B cell (primary cell): ENCODE measurements at regions not wholly inside any gene's neighbourhood (a gene's known extent, or its start where the extent isn't known, plus 50 kb on each side); places are given as distances from the start of the nearest gene placed in this dataset.

Experiments
- ATAC-seq: fragments of 200-7000 bp; cut with Tn5 transposase; one replicate; pipeline ENCODE4 v1.10.0; 2021; ENCODE audit warnings: low read depth, mild to moderate bottlenecking, moderate number of reproducible peaks, moderate library complexity
- CTCF ChIA-PET: fragments of 350-600 bp; sonication (Branson Sonifier 250); formaldehyde crosslinking; loops from one replicate; lab custom pipeline; 2021; ENCODE audit warnings: antibody characterized with exemption, inconsistent platforms; lab: Charles Lee
- POLR2A ChIA-PET: fragments of 350-600 bp; sonication (Branson Sonifier 250); formaldehyde crosslinking; loops from one replicate; lab custom pipeline; 2021; ENCODE audit warnings: antibody characterized with exemption; lab: Charles Lee
- DNase-seq: peaks from one replicate; pipeline ENCODE4 v3.0.0; 2013
- H2AFZ ChIP-seq: 2 replicates; pipeline ENCODE4 v1.6.1; 2012; ENCODE audit warnings: mild to moderate bottlenecking, low read depth, low read length; ENCODE audit not compliant: insufficient read depth, poor library complexity, severe bottlenecking
- H3K27ac ChIP-seq, 2 donors: 1 replicate in 1 of 2; 2 replicates in 1 of 2; pipeline ENCODE4 v1.5.1; 2012 to 2013; ENCODE audit warnings: low read length in 2 of 2, mild to moderate bottlenecking in 2 of 2, moderate library complexity in 1 of 2
- H3K27me3 ChIP-seq, 4 experiments: fragments of 200-600 bp in 1 of 4; sonication (generic) in 1 of 4; replicated peaks in 1 of 4; 1 replicate in 2 of 4; 2 replicates in 2 of 4; pipeline versions ENCODE4 v1.6.1 to v1.7.0; 2013 to 2016; ENCODE audit warnings: low read length in 3 of 4, mild to moderate bottlenecking in 2 of 4, mixed read lengths in 1 of 4, moderate library complexity in 1 of 4; ENCODE audit not compliant: insufficient read depth in 4 of 4, control insufficient read depth in 3 of 4; ENCODE audit errors: control extremely low read depth in 1 of 4
- H3K36me3 ChIP-seq, 2 experiments: replicated peaks in 1 of 2; 1 replicate in 1 of 2; 2 replicates in 1 of 2; pipeline versions ENCODE4 v1.6.1 to v1.7.1; 2013; ENCODE audit warnings: low read length in 1 of 2; ENCODE audit not compliant: insufficient read depth in 2 of 2, control insufficient read depth in 1 of 2; ENCODE audit errors: control extremely low read depth in 1 of 2, extremely low read depth in 1 of 2
- H3K4me1 ChIP-seq, 2 donors: fragments of 200-600 bp in 1 of 2; sonication (generic) in 1 of 2; 1 replicate in 1 of 2; 2 replicates in 1 of 2; pipeline versions ENCODE4 v1.5.1 to v1.6.1; 2013 to 2017; ENCODE audit warnings: low read length in 2 of 2; ENCODE audit not compliant: control insufficient read depth in 2 of 2, insufficient read depth in 2 of 2
- H3K4me2 ChIP-seq: replicated peaks from 2 replicates; pipeline ENCODE3; 2012; ENCODE audit warnings: mild to moderate bottlenecking, low read depth, low read length; ENCODE audit not compliant: poor library complexity, severe bottlenecking
- H3K4me3 ChIP-seq, 5 experiments: fragments of 200-600 bp in 1 of 5; sonication (generic) in 1 of 5; 1 replicate in 3 of 5; 2 replicates in 2 of 5; pipeline versions ENCODE4 v1.5.1 to v1.7.0; 2011 to 2016; ENCODE audit warnings: low read length in 4 of 5, mild to moderate bottlenecking in 4 of 5, low read depth in 2 of 5, control low read depth in 1 of 5, moderate library complexity in 1 of 5; ENCODE audit not compliant: insufficient read depth in 1 of 5; ENCODE audit errors: control extremely low read depth in 1 of 5, extremely low read depth in 1 of 5
- H3K79me2 ChIP-seq: fragments of 200-600 bp; sonication (generic); one replicate; pipeline ENCODE4 v1.6.0; 2016; ENCODE audit warnings: low read length; ENCODE audit not compliant: control insufficient read depth, insufficient read depth
- H3K9ac ChIP-seq: fragments of 200-600 bp; sonication (generic); 2 replicates; pipeline ENCODE4 v1.6.1; 2017; ENCODE audit warnings: mild to moderate bottlenecking, low read length, moderate library complexity
- H3K9me3 ChIP-seq, 3 donors: one replicate each; pipeline versions ENCODE4 v1.6.1 to v1.7.1; 2013; ENCODE audit warnings: low read length in 2 of 3; ENCODE audit not compliant: control insufficient read depth in 2 of 3, insufficient read depth in 1 of 3; ENCODE audit errors: control extremely low read depth in 1 of 3
- H4K20me1 ChIP-seq: 2 replicates; pipeline ENCODE4 v1.6.0; 2012; ENCODE audit warnings: mild to moderate bottlenecking, low read length; ENCODE audit not compliant: insufficient read depth, control insufficient read depth, poor library complexity, severe bottlenecking
- H3K27ac Mint-ChIP-seq: one replicate; pipeline ENCODE4 v1.8.0; 2021; ENCODE audit warnings: mixed read lengths
- H3K27me3 Mint-ChIP-seq: one replicate; pipeline ENCODE4 v1.8.0; 2021; ENCODE audit warnings: mixed read lengths
- H3K4me1 Mint-ChIP-seq: one replicate; pipeline ENCODE4 v1.8.0; 2021; ENCODE audit warnings: mixed read lengths
- H3K4me3 Mint-ChIP-seq: one replicate; pipeline ENCODE4 v1.8.0; 2021; ENCODE audit warnings: mixed read lengths
- H3K9me3 Mint-ChIP-seq: one replicate; pipeline ENCODE4 v1.8.0; 2022; ENCODE audit warnings: mixed read lengths; ENCODE audit not compliant: insufficient read depth
- CTCF ChIP-seq: fragments of 200-600 bp; IDR thresholded peaks from one replicate; pipeline ENCODE4 v1.8.0; 2022; ENCODE audit warnings: antibody characterized with exemption, mild to moderate bottlenecking
- EZH2 ChIP-seq: IDR thresholded peaks from 2 replicates; pipeline ENCODE4 v1.6.1; 2012; ENCODE audit warnings: borderline replicate concordance, low read depth, mild to moderate bottlenecking, moderate library complexity, low read length; ENCODE audit not compliant: insufficient read depth, poor library complexity, severe bottlenecking
- WGBS: methylation state at CpG from one replicate; pipeline ENCODE4 v1.1.5; 2013; ENCODE audit warnings: missing lambda C conversion rate; ENCODE audit not compliant: insufficient coverage; 5-methylcytosine and 5-hydroxymethylcytosine counted together
- intact Hi-C: fragments of 100-400 bp; cut with micrococcal nuclease; formaldehyde crosslinking; loops from one replicate; pipeline ENCODE4 v1.10.0; 2022

DNA sequence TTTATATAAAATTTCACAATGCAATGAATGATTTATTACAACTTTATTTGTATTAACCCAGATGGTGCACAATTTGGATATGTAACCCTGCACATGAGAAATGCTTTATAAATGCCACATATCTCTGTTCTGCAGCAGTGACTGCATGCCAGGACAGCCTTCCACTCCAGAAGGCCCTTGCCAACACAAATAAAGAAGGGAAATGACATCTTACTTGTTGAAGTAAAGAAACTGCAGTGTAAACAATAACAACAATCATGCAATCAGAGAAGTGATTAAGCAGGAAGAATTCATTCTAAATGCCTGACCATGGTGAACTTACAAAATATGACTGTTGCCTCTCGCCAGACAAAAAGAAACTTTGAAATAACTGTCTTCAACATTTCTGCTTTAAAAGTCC, 129.9 kb upstream of the CHST9 start:
- Mint-ChIP-seq H3K4me3 (no peak overlapping the region), H3K4me1 (no peaks in the 10 kb centered on the region), H3K9me3 (peaks cover 2% of the 10 kb centered on the region), H3K27ac (no peak overlapping the region), H3K27me3 (no peaks in the 10 kb centered on the region)
- H3K27ac ChIP-seq: no peak overlapping the region
- no peak overlapping the region for H3K4me3 ChIP-seq
- intact Hi-C loops: no loop called here
- CTCF ChIA-PET: no interaction called here
- ATAC-seq (no peak), DNase-seq (no peak)
- no peaks in the 10 kb centered on the region for H3K79me2 ChIP-seq
- H2AFZ ChIP-seq: no peak overlapping the region
- H4K20me1 ChIP-seq: no peaks in the 10 kb centered on the region
- TF ChIP-seq EZH2 (no peak), CTCF (no peak)
- H3K9ac ChIP-seq: no peak overlapping the region
- H3K27me3 ChIP-seq: no peaks in the 10 kb centered on the region
- no CpG with 5 or more reads among the region's 1 CpG for WGBS
- H3K9me3 ChIP-seq: no peaks in the 10 kb centered on the region
- no peaks in the 10 kb centered on the region for H3K4me1 ChIP-seq
- POLR2A ChIA-PET: no interaction called here
- no peaks in the 10 kb centered on the region for H3K36me3 ChIP-seq
- no peak overlapping the region for H3K4me2 ChIP-seq

- Histone ChIP-seq H3K79me2 (no peaks in the 10 kb centered on the region), H3K9ac (no peak overlapping the region), H3K4me3 (no peak overlapping the region), H3K4me2 (no peak overlapping the region), H3K27me3 (no peaks in the 10 kb centered on the region), H3K36me3 (no peaks in the 10 kb centered on the region), H4K20me1 (no peaks in the 10 kb centered on the region), H3K4me1 (no peaks in the 10 kb centered on the region), H3K9me3 (no peaks in the 10 kb centered on the region), H3K27ac (no peak overlapping the region), H2AFZ (no peak overlapping the region)
- TF ChIP-seq CTCF (no peak), EZH2 (no peak)
- Mint-ChIP-seq H3K4me3 (no peak overlapping the region), H3K4me1 (no peaks in the 10 kb centered on the region), H3K27ac (no peak overlapping the region), H3K27me3 (no peaks in the 10 kb centered on the region), H3K9me3 (peaks cover 2% of the 10 kb centered on the region)
- intact Hi-C loops: no loop called here
- no CpG with 5 or more reads among the region's 1 CpG for WGBS
- POLR2A ChIA-PET: no interaction called here
- ATAC-seq (no peak), DNase-seq (no peak)
- CTCF ChIA-PET: no interaction called here
Measured at GRCh38 chr18:27313678-27314077, 128.6 kb upstream of the CHST9 start.
